Progenitor cell of endocrine pancreas (in vitro differentiated cells): ENCODE measurements at regions not wholly inside any gene's neighbourhood (a gene's known extent, or its start where the extent isn't known, plus 50 kb on each side); places are given as distances from the start of the nearest gene placed in this dataset.

Experiments used
- DNase-seq: peaks from one replicate; pipeline ENCODE4 v3.0.0; 2021; ENCODE audit warnings: low spot score; ENCODE audit not compliant: unreplicated experiment
- H3K27ac Mint-ChIP-seq: 2 replicates; pipeline ENCODE4 v1.8.0; 2021; ENCODE audit warnings: mild to moderate bottlenecking, moderate library complexity, mixed read lengths
- H3K27me3 Mint-ChIP-seq: 2 replicates; pipeline ENCODE4 v1.8.0; 2021; ENCODE audit warnings: mixed read lengths
- H3K36me3 Mint-ChIP-seq: 2 replicates; pipeline ENCODE4 v1.8.0; 2022; ENCODE audit warnings: mixed read lengths; ENCODE audit not compliant: insufficient read depth
- H3K4me1 Mint-ChIP-seq: 2 replicates; pipeline ENCODE4 v1.8.0; 2021; ENCODE audit warnings: low read depth, mixed read lengths
- H3K4me3 Mint-ChIP-seq: 2 replicates; pipeline ENCODE4 v1.8.0; 2021; ENCODE audit warnings: low read depth, mild to moderate bottlenecking, moderate library complexity, mixed read lengths
- H3K9me3 Mint-ChIP-seq: 2 replicates; pipeline ENCODE4 v1.8.0; 2021; ENCODE audit warnings: low read depth, mixed read lengths
- TF ChIP-seq, protein P1 (sequence below): fragments of 200-600 bp; sonication (generic); IDR thresholded peaks from one replicate; pipeline ENCODE4 v1.5.0; 2021; ENCODE audit warnings: antibody characterized with exemption, mild to moderate bottlenecking; ENCODE audit not compliant: unreplicated experiment

DNA sequence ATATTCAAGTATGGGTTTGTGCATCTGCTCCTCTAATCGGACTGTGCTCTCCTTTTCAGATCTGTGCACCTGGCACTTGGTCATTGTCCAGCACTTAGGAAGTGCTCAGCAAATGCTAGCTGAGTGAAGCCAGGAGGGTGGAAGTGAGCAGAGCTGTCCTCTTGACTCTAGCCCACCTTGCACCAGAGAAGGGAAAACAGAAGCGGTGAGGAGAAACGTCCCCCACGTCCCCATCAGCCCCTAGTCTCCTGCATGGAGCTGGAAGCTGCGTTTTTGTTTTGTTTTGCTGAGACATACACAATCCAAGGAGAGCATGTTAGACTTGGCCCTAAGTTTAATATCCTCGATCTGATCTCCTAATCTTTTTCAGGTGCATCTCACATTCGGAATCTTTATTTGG is 73.6 kb downstream of the EN1 start:
- Mint-ChIP-seq H3K27me3 (peaks cover 71% of the 10 kb centered on the region), H3K36me3 (no peaks in the 10 kb centered on the region), H3K4me3 (no peak overlapping the region), H3K27ac (no peak overlapping the region), H3K4me1 (peaks cover 5% of the 10 kb centered on the region), H3K9me3 (no peaks in the 10 kb centered on the region)
- no peak for DNase-seq
- TF ChIP-seq, protein P1, sequence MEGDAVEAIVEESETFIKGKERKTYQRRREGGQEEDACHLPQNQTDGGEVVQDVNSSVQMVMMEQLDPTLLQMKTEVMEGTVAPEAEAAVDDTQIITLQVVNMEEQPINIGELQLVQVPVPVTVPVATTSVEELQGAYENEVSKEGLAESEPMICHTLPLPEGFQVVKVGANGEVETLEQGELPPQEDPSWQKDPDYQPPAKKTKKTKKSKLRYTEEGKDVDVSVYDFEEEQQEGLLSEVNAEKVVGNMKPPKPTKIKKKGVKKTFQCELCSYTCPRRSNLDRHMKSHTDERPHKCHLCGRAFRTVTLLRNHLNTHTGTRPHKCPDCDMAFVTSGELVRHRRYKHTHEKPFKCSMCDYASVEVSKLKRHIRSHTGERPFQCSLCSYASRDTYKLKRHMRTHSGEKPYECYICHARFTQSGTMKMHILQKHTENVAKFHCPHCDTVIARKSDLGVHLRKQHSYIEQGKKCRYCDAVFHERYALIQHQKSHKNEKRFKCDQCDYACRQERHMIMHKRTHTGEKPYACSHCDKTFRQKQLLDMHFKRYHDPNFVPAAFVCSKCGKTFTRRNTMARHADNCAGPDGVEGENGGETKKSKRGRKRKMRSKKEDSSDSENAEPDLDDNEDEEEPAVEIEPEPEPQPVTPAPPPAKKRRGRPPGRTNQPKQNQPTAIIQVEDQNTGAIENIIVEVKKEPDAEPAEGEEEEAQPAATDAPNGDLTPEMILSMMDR: no peak

DNA sequence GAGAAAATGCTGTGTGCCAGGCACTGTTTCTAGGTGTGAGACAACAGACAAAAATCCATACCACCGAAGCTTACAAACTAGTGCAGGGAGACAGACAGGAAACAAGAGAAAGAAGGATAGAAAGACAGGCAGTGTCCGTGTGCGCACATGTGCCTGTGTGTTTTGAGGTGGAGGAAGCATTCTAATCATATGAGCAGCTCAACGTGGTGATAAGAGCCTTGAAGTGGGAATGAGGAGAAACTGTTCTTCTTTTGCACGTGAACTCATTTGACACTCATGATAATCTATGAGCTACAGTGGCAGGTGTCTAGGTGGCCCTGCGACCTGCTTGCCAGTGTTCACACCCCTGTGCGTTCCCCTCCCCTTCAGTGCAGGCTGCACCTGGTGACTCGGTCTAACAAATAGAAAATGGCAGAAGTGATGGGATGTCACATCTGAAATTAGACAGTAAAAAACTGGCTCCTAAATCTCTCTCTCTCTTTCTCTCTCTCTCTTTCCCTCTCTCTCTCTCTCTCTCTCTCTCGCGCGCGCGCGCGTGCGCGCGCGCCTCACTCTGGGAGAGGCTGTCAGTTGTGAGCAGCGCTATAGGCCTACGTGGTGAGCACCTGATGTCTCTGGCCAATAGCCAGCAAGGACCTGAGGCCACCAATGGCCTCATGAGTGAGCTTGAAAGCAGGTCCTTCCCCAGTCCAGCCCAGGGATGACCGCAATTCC is 74.8 kb downstream of the EN1 start:
- TF ChIP-seq, protein P1: no peak
- no peak for DNase-seq
- H3K4me3 Mint-ChIP-seq: no peak overlapping the region

DNA sequence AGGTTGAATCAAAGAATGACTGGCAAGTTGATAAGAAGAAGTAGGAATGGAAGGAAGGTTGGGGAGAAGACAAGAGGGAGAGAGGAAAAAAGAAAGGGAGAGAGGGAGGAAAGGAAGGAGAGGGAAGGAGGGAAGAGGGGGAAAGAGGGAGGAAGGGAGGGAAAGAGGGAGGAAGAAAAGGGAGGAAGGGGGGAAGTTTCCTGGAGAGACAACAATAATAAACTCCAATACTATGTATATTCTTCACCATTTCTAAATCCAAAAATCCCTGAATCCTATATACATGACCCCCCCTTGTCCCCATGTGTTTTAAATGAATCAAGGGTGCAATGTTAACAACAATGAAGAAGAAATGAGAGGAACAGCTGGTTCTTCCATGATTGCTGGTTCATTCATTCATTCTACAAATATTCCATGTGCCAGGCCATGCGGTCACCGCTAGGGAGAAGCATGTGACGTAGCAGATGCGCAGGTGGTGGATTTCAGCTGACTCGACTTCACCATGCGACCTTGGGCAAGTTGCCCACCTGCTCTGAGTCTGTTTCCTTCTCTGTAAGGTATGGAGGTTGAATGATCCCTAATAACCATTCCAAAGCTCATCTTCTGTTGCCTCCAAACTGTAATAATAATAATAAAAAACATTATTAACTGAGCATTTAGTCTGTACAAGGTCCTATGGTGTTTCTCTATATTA is 77.6 kb downstream of the EN1 start:
- TF ChIP-seq, protein P1: no peak
- Mint-ChIP-seq H3K9me3 (no peaks in the 10 kb centered on the region), H3K4me3 (no peak overlapping the region), H3K36me3 (no peaks in the 10 kb centered on the region), H3K27me3 (peaks cover 87% of the 10 kb centered on the region), H3K4me1 (peaks cover 6% of the 10 kb centered on the region), H3K27ac (no peak overlapping the region)
- DNase-seq: no peak

More for the DNA sequence above, 74.8 kb downstream of the EN1 start:
- Mint-ChIP-seq H3K27me3 (peaks cover 80% of the 10 kb centered on the region), H3K36me3 (no peaks in the 10 kb centered on the region), H3K27ac (no peak overlapping the region), H3K4me1 (peaks cover 10% of the 10 kb centered on the region), H3K9me3 (no peaks in the 10 kb centered on the region)

DNA sequence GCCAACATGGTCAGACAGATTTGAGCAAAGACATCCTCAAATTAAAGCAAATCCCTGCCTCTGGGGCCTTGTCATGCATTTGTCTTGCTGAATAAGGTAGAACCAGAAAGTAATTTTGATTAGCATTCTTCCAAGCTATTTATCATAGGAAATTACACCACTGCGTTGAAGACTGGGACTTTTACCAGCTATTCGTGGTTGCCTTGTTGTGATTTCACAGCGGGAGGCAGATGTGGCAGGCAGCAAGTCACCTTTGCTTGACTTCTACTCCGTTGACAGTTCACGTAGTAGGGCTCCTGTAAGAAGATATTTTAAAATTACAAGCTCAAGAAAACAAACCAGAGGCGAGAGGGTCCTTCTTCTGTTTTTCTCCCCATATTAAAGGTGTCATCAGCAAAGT is 80.6 kb downstream of the EN1 start:
- no peak for DNase-seq
- Mint-ChIP-seq H3K27ac (no peak overlapping the region), H3K36me3 (no peaks in the 10 kb centered on the region), H3K27me3 (peaks cover 86% of the 10 kb centered on the region), H3K9me3 (no peaks in the 10 kb centered on the region), H3K4me1 (peaks cover 6% of the 10 kb centered on the region), H3K4me3 (no peak overlapping the region)
- TF ChIP-seq, protein P1: no peak

DNA sequence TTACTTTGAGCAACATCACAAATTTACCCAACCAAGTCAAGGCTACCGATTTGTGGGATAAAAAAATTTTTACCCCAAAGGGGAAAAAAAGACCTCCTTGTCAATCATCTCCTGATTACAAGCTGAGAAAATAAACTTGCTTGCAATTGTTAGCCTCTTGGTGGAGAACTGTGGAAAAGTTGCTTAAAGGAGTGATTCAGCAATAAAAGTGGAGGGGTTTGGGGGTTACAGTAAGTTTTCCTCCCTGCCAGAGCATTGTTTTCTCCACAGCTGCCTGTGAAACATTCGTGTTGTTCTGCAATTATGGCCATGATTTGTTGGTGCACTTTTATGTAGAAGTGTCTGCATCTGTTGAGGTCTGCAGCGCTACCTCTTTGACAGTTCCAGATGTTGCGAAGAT is 82.6 kb downstream of the EN1 start:
- H3K27me3 Mint-ChIP-seq: peaks cover 83% of the 10 kb centered on the region
- TF ChIP-seq, protein P1: no peak
- no peaks in the 10 kb centered on the region for H3K36me3 Mint-ChIP-seq
- H3K27ac Mint-ChIP-seq: no peak overlapping the region
- no peak for DNase-seq
- peaks cover 6% of the 10 kb centered on the region for H3K4me1 Mint-ChIP-seq
- no peaks in the 10 kb centered on the region for H3K9me3 Mint-ChIP-seq
- no peak overlapping the region for H3K4me3 Mint-ChIP-seq
